ENCODE measurements at regions not wholly inside any gene's neighbourhood (a gene's known extent, or its start where the extent isn't known, plus 50 kb on each side); places are given as distances from the start of the nearest gene placed in this dataset.

DNA sequence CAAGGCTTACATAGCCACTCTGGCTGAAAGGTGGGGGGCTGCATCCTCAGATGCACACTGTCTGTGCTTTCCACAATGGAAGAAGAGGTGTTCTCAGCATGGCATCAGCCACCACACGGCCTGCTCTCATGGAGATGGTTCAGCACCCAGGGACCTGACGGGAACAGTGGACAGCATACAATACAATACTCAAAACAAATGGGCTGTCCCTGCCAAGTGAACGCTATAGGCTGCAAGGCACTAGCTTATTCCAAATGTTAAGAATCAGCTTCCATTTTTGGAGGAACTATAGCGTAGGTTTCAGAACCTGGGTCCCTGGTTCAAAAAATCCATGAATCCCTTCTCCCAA is 77.2 kb downstream of the ZNF608 start:
- DNase-seq (ENCODE audit: low spot score in 2 of 2) (no peak), ATAC-seq (no peak)
- Mint-ChIP-seq H3K9me3 (no peaks in the 10 kb centered on the region), H3K27ac (no peak overlapping the region), H3K36me3 (no peaks in the 10 kb centered on the region)

DNA sequence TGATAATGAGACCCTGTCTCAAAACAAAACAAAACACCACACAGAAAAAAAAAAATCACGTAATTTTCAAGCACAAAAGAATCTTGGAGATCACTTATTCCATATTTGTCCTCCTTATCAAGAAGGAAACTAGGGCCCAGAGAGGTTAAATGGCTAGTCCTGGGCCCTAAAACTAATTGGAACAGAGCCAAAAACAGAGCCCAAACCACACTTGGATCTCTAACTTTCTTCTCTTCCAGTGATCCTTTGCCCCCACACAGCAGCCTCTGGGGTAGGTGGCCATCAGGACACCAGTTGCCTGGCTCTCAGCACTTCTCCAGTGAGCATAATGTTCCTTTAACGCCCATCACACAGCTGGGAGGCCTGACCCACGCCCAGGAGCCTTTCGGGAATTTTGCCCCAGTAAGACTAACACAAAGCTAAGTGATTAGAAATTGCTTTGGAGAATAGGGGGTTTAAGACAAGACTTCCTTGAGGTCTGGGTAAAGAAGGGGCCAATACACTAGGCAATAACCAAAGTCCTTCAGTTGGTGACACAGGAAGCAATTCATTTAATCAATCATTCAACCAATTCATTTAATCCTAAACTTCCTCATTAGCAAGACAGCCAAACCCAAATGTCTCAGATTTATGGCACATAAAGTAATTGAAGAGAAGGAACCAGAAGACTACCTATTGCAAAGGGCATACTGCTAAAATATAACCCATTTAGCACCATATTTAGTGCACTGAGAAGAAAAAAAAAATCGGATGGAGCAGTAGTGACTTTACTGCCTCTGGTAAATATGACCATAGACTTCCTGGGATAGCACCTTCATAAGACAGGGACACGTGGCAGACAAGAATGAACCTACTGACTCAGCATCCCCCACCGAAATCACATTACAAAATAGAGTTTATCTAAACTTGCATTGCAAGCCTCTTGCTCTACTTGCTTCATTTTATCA is 77.8 kb downstream of the ZNF608 start:
- ATAC-seq = no peak
- no peak overlapping the region for H3K27ac Mint-ChIP-seq

DNA sequence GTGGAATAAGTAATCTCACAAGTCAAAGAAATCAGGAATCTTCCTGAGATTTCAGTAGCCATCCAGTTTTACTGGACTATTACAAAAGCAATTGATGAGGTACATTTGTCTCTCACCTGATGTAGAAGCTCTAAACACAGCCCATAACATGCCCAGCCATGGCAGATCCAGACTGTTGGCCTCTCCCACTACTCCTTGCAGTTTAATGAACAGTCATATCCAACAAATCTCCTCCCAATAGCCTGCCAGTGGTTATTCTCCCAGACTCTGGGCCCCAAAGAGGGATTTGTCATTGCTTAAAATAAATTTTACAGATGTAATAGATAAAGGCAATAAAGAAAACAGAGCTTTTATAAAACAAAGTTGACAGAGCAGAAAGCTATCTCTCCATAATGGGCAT is 80.8 kb downstream of the ZNF608 start:
- Mint-ChIP-seq H3K27ac (no peak overlapping the region), H3K9me3 (no peaks in the 10 kb centered on the region), H3K36me3 (no peaks in the 10 kb centered on the region)
- no peak for ATAC-seq
- no peak for DNase-seq (ENCODE audit: low spot score in 2 of 2)

More for the DNA sequence above, 77.8 kb downstream of the ZNF608 start:
- no peaks in the 10 kb centered on the region for H3K36me3 Mint-ChIP-seq
- H3K9me3 Mint-ChIP-seq = no peaks in the 10 kb centered on the region
- DNase-seq (ENCODE audit: low spot score in 2 of 2) = no peak

DNA sequence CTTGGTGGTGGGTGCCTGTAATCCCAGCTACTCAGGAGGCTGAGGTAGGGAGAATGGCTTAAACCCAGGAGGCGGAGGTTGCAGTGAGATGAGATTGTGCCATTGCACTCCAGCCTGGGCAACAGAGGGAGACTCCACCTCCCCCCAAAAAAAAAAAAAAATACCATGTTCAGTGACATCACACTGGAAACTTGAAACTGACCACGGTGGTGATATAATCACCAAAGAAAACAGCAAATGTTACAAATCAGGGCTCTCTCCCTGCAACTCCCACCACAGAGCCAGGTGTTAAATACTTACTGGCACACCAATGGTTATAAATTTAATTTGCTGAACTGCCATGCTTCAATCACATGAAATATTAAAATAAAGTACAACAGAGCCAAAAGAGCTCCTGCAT is 81.4 kb downstream of the ZNF608 start:
- H3K36me3 Mint-ChIP-seq = no peaks in the 10 kb centered on the region
- DNase-seq (ENCODE audit: low spot score in 2 of 2) (no peak), ATAC-seq (no peak)
- no peak overlapping the region for H3K27ac Mint-ChIP-seq
- H3K9me3 Mint-ChIP-seq = no peaks in the 10 kb centered on the region

DNA sequence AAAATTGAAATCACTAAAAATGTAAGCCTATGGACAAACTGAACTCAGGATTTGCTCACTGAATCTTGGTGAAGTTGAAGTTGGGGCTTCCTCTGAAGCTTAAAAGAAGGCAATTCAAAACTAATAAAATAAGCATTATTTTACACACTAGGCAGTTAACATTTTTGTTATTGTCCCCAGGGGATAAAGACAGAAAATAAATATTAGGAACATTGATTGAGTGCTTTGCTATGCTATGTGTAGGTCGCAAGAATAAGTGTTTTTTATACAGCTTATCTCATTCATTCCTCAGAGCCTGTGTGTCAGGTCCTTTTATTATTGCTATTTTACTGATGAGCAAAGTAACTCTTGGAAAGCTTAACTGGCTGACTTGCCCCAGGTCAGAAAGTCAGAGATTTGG is 82.2 kb downstream of the ZNF608 start:
- no peak for ATAC-seq

DNA sequence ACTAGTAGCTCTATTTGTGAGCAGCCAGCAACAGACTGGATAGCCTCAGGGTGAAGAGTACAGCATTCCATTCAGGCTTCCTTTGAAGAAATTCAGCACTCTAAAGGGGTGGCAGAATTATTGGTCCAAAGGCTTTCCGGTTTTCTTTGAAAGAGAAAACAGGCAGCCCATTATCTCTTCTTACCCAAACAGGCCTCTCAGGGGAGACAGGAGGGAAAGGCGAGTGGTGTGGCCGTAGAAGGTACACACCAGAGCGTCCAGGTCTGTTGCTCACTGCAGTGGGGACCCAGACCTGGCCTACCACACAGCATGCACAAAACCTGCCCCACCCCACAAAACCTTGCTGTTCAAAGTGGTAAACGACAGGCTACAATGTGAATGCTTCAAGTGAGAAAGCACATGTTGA is 83.3 kb downstream of the ZNF608 start:
- no peak for ATAC-seq
- DNase-seq (ENCODE audit: low spot score in 2 of 2) = no peak
- Mint-ChIP-seq H3K9me3 (no peaks in the 10 kb centered on the region), H3K36me3 (no peaks in the 10 kb centered on the region), H3K27ac (no peak overlapping the region)

More for the DNA sequence above, 82.2 kb downstream of the ZNF608 start:
- no peak for DNase-seq (ENCODE audit: low spot score in 2 of 2)
- Mint-ChIP-seq H3K36me3 (no peaks in the 10 kb centered on the region), H3K27ac (no peak overlapping the region), H3K9me3 (no peaks in the 10 kb centered on the region)

DNA sequence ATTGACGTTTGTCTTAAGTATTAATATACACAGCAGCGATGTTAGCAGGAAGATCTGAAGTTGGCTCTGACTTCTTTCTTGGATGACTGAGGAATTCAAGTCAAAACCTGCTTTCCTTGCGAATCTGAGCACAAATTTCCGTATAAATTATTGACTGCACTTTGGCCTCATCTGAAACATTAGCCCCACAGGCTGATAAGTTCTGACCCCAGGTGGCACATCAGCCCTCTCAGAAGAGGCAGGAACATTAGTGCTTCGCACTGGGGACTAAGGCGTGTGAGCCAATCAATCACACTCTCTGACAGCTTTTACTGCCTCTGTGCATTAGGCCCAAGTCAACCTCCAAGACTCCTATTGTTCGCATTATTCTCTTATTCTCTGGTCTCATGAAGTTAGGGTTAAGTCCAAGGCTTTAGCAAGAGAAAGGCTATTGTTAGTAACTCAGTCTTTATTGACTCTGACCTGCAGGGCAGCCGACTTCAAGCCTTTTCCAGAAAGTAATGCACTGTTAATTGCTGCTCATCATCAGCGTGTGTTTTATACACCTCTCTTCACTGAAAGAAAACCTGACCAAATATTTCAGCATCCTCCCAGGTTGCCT is 84.2 kb downstream of the ZNF608 start:
- no peak for ATAC-seq
- no peak for DNase-seq (ENCODE audit: low spot score in 2 of 2)
- H3K27ac Mint-ChIP-seq = no peak overlapping the region
- no peaks in the 10 kb centered on the region for H3K9me3 Mint-ChIP-seq
- H3K36me3 Mint-ChIP-seq = no peaks in the 10 kb centered on the region

DNA sequence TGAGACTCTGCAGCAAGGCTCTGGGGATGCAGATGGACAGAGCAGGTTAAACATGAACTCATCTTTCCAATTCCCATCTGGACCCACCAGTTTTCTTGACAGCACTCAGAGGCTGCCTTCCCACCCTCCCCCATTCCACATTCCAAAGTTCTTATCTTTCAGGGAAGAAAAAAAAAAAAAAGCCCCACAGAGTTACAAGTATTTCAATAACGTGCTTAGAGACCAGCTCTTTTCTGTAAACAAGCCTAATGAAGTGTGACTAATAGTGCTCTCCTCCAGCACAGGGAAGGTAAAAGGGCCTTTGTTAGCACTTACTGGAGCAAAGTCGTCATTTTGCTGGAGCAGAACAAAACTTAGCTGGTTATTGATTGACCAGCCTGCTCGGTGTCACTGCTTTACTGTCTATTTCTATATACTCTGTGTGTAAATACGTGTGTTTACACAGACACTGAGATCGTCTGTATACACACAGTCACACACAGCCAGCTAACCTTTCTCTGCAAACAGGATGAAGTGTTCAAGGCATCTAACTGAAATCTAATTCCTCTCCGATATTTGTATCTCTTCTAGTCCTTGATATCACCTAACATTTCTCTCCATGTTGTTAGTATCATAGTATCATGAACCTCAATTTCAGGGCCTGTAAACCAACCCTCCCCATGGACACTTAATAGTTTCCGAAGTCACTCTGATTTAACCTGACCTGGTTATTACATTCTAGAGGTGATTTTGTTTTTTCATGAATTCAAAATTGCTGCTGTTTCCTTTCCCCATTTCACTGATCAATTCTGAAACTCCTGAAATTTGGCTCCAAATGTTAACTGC is 84.9 kb downstream of the ZNF608 start:
- Mint-ChIP-seq H3K27ac (no peak overlapping the region), H3K36me3 (no peaks in the 10 kb centered on the region), H3K9me3 (no peaks in the 10 kb centered on the region)
- DNase-seq (ENCODE audit: low spot score in 2 of 2) (no peak), ATAC-seq (no peak)

DNA sequence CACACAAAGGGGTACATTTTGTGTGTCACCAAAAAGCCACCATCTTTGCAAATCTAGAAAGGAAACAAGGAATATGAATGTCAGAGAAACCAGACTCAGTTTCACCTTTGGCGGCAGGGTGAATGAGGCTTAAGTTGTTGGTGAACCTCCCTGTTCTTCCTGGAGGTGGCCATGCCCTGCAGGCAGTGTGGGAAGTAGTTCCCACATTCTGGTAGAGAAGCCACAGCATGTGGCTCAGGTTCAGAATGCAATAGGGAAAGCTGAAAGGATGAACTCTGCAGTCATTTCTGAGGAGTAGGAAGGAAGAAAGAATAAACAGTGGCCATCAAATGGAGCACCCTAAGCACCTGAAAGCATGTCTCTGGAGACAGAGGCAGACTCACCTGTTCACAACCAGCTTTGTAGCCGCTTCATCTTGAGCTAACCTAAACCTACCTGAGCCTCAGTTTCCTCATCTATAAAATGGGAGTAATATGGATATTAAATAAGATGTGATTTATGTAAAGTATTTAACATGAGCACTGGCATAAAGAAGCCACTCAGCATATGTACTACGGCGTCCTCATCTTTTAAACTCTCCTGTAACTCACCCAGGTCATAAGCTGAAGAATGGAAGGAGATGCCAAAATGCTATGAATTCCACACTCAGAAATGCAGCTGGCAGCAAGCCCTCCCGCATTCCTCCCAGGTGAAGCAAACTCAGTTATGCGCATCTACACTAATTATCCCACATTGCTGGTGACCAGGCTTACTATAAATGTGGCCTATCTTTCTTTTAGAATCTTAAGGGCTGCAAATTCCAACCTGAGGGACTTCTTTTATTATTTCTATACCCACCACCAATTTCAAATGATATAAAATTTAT is 86.0 kb downstream of the ZNF608 start:
- ATAC-seq = no peak
- H3K9me3 Mint-ChIP-seq = no peaks in the 10 kb centered on the region

DNA sequence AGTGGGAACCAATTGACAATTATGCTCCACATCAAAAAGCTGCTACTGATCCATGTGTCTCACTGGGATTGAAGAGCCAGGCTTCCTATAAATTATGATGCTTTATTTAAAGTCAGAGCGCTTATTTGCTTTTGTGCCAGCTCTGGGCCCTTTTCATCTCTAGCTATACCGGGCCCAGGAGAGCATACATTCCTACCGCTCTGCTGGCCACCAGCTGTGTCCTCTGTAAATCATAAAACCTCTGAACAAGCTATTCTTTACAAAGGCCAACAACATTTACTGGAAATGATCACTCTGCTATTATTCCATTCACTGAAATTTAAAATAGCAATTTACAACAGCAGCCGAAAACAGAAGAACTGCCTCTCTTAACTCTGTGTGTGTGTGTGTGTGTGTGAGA is 86.6 kb downstream of the ZNF608 start:
- ATAC-seq (no peak), DNase-seq (ENCODE audit: low spot score in 2 of 2) (no peak)
- Mint-ChIP-seq H3K9me3 (no peaks in the 10 kb centered on the region), H3K36me3 (no peaks in the 10 kb centered on the region), H3K27ac (no peak overlapping the region)

More for the DNA sequence above, 86.0 kb downstream of the ZNF608 start:
- H3K27ac Mint-ChIP-seq = no peak overlapping the region
- no peak for DNase-seq (ENCODE audit: low spot score in 2 of 2)
- no peaks in the 10 kb centered on the region for H3K36me3 Mint-ChIP-seq

DNA sequence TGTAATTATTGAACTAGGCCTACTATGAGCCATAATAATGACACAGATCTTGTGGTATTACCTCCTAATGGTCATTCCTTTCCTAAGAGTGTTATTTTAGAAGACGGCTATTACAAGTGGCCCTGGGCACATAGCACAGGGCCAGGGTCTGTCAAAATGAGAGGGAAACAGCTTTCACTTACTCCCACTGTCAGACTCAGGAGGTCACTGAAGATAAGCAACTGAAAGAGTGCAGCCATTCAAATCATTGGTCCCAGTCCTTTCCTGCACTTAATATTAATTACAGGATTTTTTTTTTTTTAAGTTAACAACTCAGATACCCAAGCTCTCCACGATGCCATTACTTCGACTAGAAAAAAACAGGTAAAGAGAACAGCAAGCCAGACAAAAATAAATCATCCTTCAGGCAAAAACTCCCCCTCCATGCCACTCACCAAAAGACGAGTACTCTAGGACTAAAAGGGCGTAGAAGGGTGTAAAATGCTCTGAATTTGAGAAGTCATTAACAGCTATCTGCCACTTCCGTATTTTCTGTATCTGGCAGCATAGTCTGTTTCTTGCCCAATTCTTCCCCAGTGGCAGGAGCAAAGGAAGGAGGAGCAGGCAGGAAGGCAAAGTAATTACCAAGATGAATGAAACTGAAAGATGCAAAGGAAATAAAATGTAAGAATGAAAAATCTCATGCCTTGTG is 87.4 kb downstream of the ZNF608 start:
- no peak overlapping the region for H3K27ac Mint-ChIP-seq
- DNase-seq (ENCODE audit: low spot score in 2 of 2) (no peak), ATAC-seq (no peak)
- H3K36me3 Mint-ChIP-seq = no peaks in the 10 kb centered on the region
- no peaks in the 10 kb centered on the region for H3K9me3 Mint-ChIP-seq

DNA sequence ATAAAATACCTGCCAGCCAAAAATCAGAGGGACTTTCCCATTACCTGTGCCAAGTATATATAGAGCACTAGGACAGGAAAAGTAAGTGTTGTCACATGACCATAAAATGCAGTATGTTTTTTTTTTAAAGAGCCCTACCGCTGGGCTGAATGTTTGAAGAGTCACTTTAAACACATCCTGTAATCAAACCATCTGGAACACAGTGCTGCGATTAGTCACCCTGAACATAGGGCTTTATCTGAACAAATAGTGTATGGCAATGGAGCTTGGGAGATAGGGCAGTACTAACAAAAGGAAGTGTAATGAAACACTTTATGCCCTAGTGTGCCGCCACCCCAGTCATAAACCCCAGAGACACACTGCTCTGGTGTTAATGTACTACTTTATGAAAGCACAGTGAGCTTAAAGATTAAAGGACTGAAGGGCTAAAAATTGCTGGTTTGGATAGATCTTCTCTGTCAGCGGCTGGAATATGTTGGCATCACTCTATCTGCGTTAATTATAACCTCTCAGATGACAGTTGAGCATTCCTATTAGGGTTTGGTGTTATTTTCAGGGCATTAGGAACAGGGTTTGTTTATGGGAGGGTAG is 90.4 kb downstream of the ZNF608 start:
- no peak overlapping the region for H3K27ac Mint-ChIP-seq
- ATAC-seq (no peak), DNase-seq (ENCODE audit: low spot score in 2 of 2) (no peak)
- peaks cover 0 to 9% of the 10 kb centered on the region in 2 donors for H3K36me3 Mint-ChIP-seq
- H3K9me3 Mint-ChIP-seq = no peaks in the 10 kb centered on the region

DNA sequence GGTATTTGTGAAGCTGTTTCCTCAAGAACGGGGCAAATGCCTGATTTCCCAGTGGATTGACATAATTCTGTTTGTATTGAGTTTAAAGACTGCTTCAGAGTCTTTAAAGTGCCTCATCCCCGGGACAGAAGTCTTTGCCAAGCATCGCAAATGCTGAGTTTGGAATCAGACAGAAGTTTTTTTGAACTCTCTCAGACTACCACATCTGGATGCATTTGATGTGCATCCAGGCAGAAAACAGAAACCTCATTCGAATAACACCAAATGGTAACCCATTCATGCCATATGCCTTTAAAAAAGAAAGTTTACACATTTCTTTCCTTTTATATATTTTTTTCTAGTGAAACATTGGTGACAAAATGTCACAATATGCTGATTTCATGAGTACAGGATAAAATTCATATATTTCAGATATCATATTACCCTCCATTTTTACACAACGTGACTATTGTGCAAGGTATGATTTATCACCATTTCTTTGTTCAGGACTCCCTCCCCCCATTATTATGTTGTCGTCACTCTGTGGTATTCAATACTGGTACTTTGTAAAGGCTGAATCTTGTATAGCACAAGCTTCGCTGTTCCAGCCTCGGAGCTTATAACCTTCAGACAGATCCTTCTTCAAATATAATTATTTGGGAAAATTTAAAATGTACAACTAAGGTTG is 91.1 kb downstream of the ZNF608 start:
- Mint-ChIP-seq H3K27ac (no peak overlapping the region), H3K36me3 (peaks cover 0 to 9% of the 10 kb centered on the region in 2 donors), H3K9me3 (no peaks in the 10 kb centered on the region)
- ATAC-seq (no peak), DNase-seq (ENCODE audit: low spot score in 2 of 2) (no peak)

DNA sequence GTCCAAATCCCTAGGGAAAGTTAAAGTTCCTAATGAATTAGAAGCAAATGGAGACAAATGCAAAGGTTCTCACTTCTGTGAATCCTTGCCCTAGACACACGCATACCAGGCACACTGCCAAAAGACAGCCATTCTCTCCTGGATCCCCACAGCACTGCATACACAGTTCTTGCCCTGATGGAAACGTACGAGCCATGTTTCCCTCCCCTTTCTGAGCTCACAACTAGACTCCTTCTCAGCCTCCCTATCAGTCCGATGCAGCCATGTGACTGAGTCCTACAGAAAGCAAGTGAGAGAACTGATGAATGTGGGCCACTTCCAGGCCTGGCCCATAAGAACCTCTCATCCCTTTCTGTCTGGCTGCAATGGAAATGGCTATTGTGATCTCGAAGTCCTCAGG is 92.0 kb downstream of the ZNF608 start:
- Mint-ChIP-seq H3K36me3 (peaks cover 0 to 9% of the 10 kb centered on the region in 2 donors), H3K9me3 (no peaks in the 10 kb centered on the region), H3K27ac (no peak overlapping the region)
- ATAC-seq (no peak), DNase-seq (ENCODE audit: low spot score in 2 of 2) (no peak)

DNA sequence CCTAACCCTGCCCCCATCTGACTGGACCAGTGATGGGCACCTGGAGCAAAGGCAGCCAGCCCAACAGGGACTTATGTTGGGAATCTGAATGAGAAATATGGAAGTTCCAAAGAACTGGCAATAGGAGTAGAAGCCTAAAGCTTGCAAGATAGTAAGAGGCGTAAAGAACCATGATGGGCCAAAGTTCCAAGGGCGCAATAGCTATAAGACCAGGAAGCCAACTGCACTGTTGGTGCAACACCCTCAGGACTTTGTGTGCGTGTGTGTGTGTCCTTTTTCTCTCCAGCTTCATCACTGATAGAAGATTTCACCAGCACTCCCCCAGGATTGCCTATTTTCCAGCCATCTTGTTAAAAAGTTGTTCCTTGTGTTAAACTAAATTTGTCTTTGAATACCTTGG is 92.8 kb downstream of the ZNF608 start:
- no peaks in the 10 kb centered on the region for H3K9me3 Mint-ChIP-seq
- no peak overlapping the region for H3K27ac Mint-ChIP-seq
- no peak for ATAC-seq
- no peak for DNase-seq (ENCODE audit: low spot score in 2 of 2)
- H3K36me3 Mint-ChIP-seq = peaks cover 0 to 9% of the 10 kb centered on the region in 2 donors
